ENCODE measurements at regions not wholly inside any gene's neighbourhood (a gene's known extent, or its start where the extent isn't known, plus 50 kb on each side); places are given as distances from the start of the nearest gene placed in this dataset.

- no peak for FAIRE-seq
Measured at GRCh38 chr4:11196927-11197522, 231.7 kb downstream of the HS3ST1 start.

GRCh38 chr4:11194431-11194830 lies 234.3 kb downstream of the HS3ST1 start:
- FAIRE-seq = no peak
- no peak for DNase-seq (ENCODE audit: extremely low spot score, insufficient read length, low read depth)

More at GRCh38 chr4:11196927-11197522, 231.7 kb downstream of the HS3ST1 start:
- DNase-seq (ENCODE audit: extremely low spot score, insufficient read length, low read depth) = no peak

DNA sequence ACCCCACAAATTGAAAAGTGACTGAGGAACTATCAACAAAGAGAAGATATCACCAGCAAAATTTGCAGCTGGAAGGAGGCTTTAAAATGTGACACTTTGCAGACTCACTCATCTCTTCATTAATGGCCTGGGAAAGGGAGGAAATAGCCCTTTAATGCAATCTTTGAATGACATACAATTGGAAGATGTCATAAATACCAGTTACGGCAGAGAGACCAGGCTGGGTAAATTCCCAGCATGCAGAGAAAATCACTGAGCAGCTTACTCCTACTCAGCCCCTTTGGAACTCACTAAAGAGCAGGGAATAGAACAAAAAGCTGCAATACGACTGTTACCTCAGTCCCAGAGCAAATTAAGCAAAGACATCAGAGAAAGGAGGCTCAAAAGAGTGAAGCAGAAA lies 238.9 kb downstream of the HS3ST1 start:
- FAIRE-seq (no peak), DNase-seq (ENCODE audit: extremely low spot score, insufficient read length, low read depth) (no peak)

- FAIRE-seq = no peak
- no peak for DNase-seq (ENCODE audit: extremely low spot score, insufficient read length, low read depth)
Measured at GRCh38 chr4:11183356-11183740, 245.3 kb downstream of the HS3ST1 start.

- FAIRE-seq (no peak), DNase-seq (ENCODE audit: extremely low spot score, insufficient read length, low read depth) (no peak)
Measured at GRCh38 chr4:11182586-11183355, 245.9 kb downstream of the HS3ST1 start.

- FAIRE-seq (no peak), DNase-seq (ENCODE audit: extremely low spot score, insufficient read length, low read depth) (no peak)
Measured at GRCh38 chr4:11182031-11182430, 246.7 kb downstream of the HS3ST1 start.

DNA sequence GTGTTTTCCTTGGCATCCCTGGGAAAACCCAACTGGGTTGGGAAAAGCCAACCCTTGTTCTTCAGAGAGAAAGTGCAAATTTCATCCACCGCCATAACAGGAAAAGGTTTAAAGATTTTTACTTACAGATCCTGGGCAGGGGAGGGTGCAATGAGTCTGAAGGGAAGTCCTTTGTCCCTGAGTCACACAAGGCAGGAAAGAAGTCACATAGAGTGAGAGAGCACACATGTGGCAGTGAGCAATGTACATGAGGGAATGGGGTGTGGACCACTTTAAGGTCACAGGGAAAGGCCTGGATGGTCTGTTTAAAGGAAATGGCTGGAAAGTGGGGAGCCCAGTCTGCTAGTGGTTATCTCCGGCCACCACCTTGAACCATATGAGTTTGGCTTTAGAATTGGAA lies 248.9 kb downstream of the HS3ST1 start:
- no peak for DNase-seq (ENCODE audit: extremely low spot score, insufficient read length, low read depth)
- no peak for FAIRE-seq

DNA sequence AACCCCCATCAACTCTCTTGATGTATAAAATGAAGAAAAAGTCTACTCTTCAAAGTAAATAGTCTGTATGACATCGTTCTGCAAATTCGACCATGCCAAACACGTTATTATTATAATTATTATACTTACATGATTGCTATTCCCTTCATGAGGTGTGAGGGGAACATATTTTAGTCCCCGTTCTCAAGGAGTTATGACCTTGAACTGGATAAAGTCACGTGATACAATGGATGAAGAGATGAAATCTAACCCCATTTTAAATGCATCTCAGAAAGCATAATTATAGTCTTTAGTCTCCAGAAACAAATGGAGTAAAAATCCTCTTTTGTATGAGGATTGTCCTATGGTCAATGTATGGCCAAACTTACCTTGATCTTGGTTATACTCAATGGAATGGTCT lies 250.3 kb downstream of the HS3ST1 start:
- FAIRE-seq = no peak
- DNase-seq (ENCODE audit: extremely low spot score, insufficient read length, low read depth) = no peak

DNA sequence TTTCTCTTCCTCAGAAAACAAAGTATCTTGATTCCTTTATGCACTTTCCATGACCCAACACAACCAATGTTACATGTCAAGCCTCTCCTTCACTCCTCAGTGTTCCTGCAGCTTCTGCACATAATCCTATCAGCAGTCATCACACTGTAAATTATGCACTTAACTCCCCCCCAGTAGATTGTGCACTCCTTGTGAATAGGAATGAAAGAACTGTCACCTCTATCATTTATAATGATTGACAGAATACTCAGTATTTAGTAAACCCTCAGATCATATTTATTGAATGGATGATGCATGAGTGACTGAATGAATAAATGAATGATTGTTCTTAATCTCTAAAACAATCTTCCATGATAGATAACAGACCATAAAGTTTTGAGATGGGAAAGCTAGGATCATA lies 253.3 kb downstream of the HS3ST1 start:
- DNase-seq (ENCODE audit: extremely low spot score, insufficient read length, low read depth) (no peak), FAIRE-seq (no peak)

DNA sequence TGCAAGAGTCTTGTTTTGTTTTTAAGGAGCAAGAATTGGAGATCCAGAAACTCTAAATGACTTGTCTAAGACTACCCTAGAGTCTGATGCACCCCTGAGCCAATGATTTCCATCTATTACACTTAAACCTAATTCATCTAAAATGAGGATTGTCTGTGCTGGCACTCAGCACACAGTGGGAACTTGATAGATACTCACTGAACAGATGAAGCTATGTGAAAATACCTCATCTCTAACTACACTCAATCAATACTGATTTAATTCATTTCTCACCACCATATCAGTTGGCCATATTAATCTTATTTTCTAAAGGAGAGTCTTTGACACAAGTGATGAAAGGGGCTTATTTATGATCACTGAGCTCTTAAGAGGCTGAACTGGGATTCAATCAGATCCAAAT lies 262.1 kb downstream of the HS3ST1 start:
- FAIRE-seq (no peak), DNase-seq (ENCODE audit: extremely low spot score, insufficient read length, low read depth) (no peak)

GRCh38 chr4:11166034-11166433 lies 262.7 kb downstream of the HS3ST1 start:
- no peak for FAIRE-seq

DNA sequence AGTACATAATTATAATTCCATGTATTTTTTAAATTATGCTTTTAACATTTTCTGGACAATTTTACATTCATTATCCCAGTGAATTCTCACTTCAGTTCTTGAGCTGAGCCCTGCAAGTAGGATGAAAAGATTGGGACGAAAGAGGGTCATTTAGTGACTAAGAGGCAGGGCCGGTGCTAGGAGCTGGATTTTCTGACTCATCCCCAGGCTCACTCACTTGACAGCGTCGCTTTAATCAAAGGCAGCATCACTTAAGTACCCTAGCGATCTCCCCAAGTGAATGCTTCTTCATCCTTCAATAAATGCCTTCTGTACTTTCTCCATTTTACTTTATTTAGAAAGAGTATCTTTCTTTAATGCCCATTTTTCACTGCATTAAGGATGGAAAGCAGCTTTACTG lies 263.6 kb downstream of the HS3ST1 start:
- DNase-seq (ENCODE audit: extremely low spot score, insufficient read length, low read depth) = no peak
- FAIRE-seq = no peak

More at GRCh38 chr4:11166034-11166433, 262.7 kb downstream of the HS3ST1 start:
- DNase-seq (ENCODE audit: extremely low spot score, insufficient read length, low read depth) = no peak

DNA sequence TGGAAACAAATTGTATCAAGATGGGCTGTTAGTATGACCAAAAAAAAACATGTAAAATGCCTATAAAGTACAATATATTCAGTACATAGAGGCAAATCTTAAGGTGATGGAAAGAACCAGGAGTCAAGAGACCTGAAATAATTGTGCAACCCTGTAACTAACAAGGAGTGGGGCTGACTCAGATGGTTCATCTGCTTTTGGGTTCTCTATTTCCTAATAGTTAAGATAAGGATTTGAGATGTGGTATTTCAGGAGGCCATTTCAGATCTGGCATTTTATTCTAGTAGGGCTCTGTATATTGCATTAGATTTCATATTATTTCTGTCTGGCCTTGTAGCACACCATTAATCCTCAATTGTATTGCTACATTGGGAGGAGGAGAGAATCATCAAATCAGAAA lies 268.4 kb downstream of the HS3ST1 start:
- FAIRE-seq = no peak
- DNase-seq (ENCODE audit: extremely low spot score, insufficient read length, low read depth) = no peak

DNA sequence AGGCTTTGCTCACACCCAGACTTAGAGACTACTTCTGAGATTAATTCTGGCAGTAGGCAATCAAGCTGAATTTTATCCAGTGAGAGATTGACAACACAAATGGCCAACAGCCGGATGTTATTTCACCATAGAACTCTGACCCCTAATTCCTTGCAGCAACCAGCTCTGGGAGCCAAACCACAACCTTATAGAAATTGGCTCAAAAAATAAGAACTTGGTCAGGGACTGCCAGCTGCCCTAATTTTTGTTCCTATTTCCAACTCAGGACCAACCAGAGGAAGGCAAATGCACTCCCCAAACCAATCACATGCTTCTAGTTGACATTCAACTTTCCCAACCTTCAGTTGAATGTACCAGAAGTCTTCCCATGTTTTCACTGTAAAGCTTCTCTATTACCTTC lies 269.7 kb downstream of the HS3ST1 start:
- no peak for FAIRE-seq
- DNase-seq (ENCODE audit: extremely low spot score, insufficient read length, low read depth) = no peak

GRCh38 chr4:11155208-11155867 lies 273.4 kb downstream of the HS3ST1 start:
- DNase-seq (ENCODE audit: extremely low spot score, insufficient read length, low read depth) = no peak
- no peak for FAIRE-seq

- no peak for FAIRE-seq
- DNase-seq (ENCODE audit: extremely low spot score, insufficient read length, low read depth) = no peak
Measured at GRCh38 chr4:11153171-11153750, 275.4 kb downstream of the HS3ST1 start.

DNA sequence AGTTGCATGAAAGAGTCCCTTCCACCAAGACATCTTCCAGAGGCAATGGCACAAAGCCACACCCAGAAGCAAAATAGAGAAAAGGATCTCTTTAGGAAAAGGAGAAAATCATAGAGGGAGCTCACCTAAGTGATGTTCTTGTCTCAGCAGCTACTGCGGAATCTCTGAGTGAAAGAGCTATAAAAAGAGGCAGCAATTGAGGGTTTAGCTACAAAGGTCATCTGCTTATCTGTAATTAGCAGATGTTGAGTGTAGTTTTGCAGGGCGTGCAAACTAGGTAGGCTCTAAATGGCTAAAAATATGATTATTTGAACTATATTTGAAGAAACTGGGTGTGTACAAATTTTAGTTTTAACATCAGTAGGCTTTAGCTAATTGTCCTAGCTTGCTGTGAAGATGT lies 276.0 kb downstream of the HS3ST1 start:
- FAIRE-seq (no peak), DNase-seq (ENCODE audit: extremely low spot score, insufficient read length, low read depth) (no peak)

GRCh38 chr4:11151500-11151899 lies 277.2 kb downstream of the HS3ST1 start:
- no peak for FAIRE-seq

DNA sequence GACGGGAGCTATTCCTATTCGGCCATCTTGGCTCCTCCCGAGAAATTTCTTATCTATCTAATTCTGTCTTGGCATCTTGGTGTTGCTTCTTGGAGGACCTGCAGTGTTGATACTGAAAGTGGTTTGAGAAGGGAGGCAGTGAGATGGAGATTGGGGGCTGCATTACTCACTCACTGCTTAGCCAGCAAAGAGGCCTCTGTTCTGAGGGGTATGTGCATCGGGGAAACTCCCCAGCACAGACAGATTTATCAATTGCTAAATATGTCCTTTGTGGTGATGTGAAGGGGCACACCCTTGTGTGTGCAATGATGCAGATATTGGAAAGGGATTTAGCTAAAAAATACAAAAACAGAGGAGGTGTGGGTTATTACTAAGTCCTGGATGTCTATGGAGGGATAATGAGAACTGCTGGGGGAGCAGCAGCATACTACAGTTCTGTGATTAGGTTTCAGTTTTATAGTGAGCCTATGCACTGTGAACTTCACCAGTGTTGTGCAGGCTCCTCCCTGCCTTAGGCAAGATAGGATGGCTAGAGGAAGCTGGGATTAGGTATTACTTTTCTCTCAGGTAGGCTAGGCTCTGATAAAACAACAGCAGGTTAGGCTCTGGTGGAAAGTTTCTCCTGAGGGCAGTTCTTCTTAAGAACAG lies 279.0 kb downstream of the HS3ST1 start:
- FAIRE-seq = no peak
- no peak for DNase-seq (ENCODE audit: extremely low spot score, insufficient read length, low read depth)

More at GRCh38 chr4:11151500-11151899, 277.2 kb downstream of the HS3ST1 start:
- no peak for DNase-seq (ENCODE audit: extremely low spot score, insufficient read length, low read depth)

DNA sequence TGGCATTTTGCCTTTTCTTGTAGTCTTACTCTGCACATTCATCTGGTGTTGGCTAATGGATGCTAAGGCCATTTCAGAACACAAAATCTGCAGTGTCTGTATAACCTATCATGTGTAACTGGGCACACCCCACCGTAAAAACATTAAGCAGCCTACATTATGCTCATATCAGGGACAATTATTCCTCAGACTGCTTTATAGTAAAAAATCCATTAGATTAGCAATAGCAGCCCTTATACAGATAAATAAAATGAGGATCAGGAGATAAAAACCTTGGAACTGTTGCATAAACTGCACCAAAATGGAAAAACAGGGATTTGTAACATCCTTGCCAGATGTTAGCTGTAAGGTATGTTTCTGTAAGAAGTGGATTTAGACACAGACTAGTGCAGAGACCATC lies 288.8 kb downstream of the HS3ST1 start:
- DNase-seq (ENCODE audit: extremely low spot score, insufficient read length, low read depth) (no peak), FAIRE-seq (no peak)

Measured in GM18507 (cell line).